SKM-1 treated with dmso at 0.1 percent for 144 hours (cell line): ENCODE measurements at regions not wholly inside any gene's neighbourhood (a gene's known extent, or its start where the extent isn't known, plus 50 kb on each side); places are given as distances from the start of the nearest gene placed in this dataset.
"Not testable (repeated sequence)": the region's sequence is repeated elsewhere in the genome, so short reads cannot be mapped to it uniquely, and the experiment has no call there.

ENCODE experiments used
- DNase-seq: peaks from one replicate; lab custom pipeline; 2025; ENCODE audit not compliant: unreplicated experiment; lab: John Stamatoyannopoulos, UW

DNA sequence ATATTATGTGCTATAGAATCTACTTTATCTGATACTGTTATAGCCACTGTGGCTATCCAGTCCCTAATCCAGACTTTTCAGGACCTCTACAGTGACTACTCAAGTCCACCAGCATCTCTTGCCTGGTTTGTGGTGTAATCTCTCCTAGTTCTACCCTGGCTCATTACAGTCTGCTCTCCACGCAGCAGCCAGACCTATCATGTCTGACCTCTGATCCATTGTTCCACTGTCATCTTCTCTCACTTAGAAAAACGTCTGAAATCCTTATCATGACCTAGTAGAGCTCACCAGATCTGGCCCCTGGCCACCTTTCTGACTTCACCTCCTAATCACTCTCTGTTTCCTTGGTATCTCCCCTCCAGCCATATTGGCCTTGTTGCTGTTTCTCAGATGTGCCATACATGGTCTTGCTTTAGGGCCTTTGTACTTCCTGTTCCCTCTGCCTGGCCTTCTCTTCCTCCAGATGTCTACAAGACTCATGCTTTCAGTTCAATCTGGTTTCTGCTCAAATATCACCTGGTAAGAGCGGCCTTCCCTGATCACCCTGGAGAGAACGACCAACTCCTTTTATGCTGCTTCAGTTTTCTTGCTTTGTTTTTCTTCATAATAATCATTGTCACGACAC lies 475.5 kb downstream of the AACS start:
- no peak for DNase-seq

DNA sequence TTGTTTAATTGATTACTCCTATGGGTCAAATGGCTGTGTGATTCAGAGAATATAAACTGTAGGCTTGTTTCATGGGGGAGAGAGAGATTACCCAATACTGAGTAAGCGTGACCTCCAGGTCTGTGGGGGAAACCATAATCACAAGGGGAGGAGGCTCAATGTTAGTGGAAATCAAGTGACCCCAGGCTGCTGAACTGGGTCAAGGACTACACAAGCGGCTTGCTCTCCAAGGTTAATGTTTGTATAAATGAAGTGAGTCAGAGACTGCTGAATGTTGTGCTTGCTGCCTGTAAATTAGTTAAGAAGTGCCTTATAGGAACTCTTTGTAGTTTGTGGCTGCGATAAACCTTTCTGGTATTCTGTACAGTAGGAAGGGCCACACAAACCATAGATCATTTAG lies 479.7 kb downstream of the AACS start:
- no peak for DNase-seq

DNA sequence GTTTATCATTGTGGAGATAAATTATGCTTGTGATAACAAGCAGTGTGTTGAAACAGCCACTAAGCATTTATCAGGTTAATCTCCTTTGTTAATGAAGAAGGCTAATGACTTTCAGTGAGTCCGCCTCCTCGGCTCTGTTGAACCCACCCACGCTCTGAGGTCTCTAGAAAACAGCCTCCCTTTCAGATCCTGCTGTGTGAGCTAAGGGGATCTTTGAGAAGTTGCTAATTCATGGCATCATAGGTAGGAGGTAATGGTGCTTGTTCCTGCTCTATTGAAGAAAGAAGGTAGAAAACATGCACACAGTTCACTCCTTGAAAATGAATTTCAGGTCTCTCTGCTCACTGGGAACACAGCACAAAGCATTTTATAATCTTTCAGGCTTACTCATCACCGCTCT lies 483.9 kb downstream of the AACS start:
- DNase-seq = no peak

DNA sequence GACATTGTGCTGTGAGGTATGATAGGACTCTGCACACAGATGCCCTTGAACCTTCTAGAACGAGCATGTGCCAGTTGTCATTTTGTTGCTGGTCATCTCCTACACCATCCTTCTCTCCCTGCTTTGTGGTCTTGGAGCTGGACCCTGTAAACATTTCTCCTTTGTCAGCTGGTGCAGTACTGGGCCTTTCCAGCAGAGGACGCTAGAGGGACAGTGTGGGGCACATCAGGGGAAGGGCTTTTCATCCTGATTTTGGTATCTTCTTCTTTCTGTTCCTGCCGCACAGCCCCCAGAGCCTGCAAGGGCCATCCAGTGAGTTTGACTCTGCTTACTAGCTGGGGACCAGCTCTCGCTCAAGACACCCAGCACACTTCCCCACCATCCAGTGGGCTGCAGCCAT lies 484.6 kb downstream of the AACS start:
- DNase-seq = no peak

GRCh38 chr12:125552295-125552694 lies 487.1 kb downstream of the AACS start:
- DNase-seq = no peak

- not testable (repeated sequence) for DNase-seq
Observed at GRCh38 chr12:125561008-125561407, 495.8 kb downstream of the AACS start.

- no peak for DNase-seq
Observed at GRCh38 chr12:125564753-125565152, 499.5 kb downstream of the AACS start.

DNA sequence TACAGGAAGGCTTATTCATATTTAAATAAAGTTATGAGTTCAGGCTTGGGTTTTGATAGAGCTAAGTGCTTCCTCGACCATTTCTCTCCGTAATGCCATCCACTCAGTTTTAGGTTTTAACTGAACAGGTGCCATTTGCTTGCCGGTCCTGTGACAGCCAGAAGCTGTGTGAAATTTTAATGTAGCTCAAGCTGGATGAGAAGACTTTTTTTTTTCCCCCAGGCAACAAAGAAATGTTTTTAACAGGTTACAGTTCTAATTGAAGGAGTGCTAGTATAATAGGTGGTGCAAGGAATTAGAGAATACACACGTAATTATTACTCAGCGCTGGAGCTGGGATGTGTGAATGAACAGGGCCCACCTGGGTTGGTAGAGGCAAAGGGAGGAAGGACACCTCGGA lies 502.3 kb downstream of the AACS start:
- DNase-seq = no peak

DNA sequence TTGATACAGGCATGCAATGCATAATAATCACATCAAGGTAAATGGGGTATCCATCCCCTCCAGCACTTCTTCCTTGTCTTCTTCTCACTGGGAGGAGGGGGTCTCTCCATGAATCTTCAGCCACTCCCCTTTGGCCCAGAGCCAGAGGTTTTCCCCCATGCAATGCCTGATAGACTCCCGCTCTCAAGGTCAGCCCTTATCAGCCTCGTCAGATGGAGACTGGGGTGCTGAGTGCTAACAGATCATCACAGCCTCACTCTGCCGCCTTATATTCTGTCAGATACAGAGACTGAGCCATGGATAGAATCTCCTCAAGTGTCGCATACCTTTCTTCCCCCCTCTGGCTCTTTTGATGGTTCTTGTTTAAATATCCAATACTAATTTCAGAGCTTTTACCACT lies 503.1 kb downstream of the AACS start:
- DNase-seq = no peak

DNA sequence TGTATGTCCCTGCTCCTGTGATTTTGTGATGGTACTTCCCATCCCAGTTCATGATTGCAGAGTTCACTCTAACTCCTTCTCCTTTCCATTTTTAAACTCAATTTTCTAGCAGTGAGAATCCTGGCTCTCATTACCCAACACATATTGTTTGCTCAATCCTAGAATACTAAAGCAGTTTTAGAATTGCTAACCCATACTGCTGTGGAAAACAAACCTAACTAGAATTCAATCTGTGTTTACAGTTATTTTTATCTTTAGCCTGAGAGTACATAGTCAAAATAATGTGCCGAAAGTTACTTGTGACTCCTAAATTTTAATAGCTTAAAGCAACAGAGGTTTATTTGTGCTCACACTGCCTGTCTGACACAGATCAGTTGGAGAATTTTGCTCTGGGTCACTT lies 508.0 kb downstream of the AACS start:
- no peak for DNase-seq

DNA sequence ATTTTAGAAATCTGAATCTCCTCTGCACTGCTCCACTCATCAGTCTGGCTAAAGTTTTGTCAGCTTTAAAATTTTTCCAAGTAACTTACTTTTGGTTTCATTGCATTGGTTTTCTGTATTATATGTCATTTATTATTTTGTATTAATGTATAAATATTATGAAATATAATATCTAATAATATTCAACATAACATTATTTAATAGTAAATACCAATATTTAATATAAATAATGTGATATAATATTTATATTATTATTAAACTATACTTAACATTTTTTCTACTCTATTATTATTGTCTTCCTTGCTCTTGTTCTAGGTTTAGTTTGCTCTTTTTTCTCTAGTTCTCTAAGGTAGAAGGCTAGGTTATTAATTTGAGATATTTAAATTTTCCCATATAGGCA lies 512.1 kb downstream of the AACS start:
- no peak for DNase-seq

- no peak for DNase-seq
Observed at GRCh38 chr12:125579916-125580315, 514.7 kb downstream of the AACS start.

DNA sequence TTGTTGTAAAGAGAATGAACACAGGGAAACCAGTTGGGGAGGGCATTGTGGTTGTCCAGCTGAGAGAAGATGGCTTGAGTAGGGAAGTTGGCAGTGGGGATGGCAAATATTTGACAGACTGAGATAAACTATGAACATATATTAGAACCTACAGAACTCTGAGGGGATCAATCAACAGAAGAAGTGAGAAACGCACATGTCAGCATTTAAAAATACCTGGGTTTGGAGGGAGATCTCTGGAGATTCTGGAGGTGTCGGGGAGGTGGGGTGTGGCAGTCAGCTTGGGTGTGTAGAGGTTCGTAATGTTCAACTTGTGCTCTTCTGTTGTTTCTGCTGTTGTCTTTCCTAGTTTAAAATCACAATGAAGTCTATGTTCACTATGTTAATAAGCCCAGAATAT lies 517.8 kb downstream of the AACS start:
- no peak for DNase-seq

DNA sequence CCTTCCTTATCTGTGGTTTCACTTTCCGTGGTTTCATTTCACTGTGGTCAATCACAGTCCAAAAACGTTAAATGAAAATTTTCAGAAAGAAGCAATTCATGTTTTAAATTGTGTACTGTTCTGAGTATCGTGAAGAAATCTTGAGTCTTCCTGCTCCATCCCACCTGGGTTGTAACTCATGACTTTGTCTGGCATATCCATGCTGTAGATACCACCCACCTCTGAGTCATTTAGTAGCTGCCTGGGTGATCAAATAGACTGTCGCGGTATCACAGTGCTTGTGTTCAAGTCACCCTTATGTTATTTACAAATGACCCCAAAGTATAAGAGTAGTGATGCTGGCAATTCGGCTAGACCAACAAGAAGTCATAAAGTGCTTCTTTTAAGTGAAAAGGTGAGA lies 521.2 kb downstream of the AACS start:
- no peak for DNase-seq

DNA sequence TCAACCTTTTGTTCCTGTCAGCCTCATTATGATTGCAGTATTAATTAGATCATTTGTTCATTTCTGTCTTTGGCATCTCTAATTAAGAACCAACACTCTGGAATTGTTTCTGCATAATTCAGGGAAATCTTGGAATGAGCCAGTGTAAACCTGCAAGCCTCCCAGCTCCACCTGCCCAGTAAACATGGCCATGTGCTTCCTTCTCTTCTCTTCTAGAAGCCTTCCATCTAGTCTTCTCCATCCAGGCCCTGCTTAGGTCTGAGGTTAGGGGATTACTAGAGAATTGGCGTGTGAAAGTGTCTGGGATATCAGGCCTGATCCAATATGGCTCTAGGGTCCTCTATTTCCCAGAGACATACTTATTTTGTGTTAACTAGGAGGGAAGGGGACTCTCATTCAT lies 528.0 kb downstream of the AACS start:
- DNase-seq = no peak

DNA sequence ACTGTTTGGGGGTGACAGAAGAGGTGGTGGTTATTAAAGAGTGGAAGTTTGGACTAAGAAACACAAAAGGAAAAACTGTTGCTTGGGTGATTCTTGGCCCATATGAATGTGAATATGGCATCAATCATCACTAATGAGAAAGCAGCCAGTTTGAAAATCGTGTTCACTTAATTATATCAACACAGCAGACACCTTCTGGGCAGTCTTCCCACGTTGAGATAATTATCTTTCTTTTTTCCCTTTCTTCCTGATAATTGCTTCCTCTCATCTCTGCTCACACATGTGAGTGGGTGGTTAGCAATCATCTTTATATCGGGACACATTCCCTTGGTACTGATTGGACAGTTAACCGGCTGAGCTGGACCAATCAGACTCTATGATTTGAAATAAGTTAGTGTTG lies 539.7 kb downstream of the AACS start:
- no peak for DNase-seq

DNA sequence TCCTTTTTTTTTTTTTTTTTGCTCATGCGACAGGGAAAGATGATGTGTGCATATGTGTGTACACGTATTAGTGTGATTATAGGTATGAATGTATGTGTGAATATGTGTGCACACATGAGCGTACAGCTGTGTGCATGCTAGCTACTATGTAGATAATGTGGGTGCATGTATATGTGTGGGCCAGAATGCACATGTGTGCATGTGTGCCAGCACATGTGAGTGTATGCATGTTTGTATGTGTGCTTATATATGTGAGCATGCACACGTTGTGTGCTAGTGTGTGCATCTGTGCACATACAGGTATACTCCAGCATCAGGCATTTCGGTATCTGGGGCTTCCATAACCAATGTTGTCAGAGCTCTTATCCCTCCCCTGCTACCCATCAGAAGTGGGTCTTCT lies 541.1 kb downstream of the AACS start:
- no peak for DNase-seq

DNA sequence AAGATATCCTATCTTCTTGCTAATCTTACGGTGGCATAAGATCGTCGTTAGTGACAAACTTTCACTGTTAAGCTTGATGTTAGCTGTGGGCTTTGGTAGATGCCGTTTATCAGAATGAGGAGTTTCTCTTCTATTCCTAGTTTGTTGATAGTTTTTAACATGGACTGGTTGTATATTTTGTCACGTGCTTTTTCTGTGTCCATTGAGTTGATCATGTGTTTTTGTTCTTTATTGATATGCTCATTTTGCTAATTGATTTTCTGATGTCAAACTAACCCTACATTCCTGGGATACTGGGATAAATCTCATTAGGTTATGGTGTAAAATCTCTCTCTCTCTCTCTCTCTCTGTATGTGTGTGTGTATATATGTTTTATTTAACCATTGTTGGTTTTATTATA lies 545.1 kb downstream of the AACS start:
- DNase-seq = no peak

GRCh38 chr12:125610971-125611370 lies 545.7 kb downstream of the AACS start:
- DNase-seq = no peak

DNA sequence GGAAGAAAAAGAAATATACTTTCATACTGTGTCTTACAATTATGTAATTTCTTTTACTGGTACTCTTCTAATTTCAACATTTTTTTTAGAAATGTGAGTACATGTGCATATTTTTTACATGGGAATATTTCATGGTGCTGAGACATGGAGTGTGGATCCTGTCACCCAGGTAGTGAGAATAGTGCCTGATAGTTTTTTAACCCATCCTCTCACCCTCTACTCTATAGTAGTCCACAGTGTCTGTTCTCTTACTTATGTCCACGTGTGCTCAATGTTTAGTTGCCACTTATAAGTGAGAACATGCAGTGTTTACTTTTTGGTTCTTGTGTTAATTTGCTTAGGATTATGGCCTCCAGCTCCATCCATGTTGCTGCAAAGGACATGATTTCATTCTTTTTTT lies 548.8 kb downstream of the AACS start:
- no peak for DNase-seq

GRCh38 chr12:125619723-125620122 lies 554.5 kb downstream of the AACS start:
- no peak for DNase-seq

DNA sequence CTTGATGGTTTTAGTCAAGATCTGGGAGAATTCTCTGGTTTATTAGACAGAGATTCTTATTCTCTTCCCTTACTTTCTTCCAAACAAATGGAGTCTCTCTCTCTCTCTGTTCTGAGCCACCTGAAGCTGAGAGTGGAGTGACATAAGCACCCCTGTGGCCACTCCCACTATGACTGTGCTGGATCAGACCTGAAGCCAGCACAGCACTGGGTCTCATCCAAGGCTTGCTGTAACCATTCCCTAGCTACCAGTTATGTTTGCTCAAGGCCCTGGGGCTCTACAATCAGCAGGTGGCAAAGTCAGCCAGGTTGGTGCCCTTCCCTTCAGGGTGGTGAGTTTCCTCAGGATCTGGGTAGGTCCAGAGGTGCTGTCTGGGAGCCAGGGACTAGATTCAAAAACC lies 568.5 kb downstream of the AACS start:
- no peak for DNase-seq

DNA sequence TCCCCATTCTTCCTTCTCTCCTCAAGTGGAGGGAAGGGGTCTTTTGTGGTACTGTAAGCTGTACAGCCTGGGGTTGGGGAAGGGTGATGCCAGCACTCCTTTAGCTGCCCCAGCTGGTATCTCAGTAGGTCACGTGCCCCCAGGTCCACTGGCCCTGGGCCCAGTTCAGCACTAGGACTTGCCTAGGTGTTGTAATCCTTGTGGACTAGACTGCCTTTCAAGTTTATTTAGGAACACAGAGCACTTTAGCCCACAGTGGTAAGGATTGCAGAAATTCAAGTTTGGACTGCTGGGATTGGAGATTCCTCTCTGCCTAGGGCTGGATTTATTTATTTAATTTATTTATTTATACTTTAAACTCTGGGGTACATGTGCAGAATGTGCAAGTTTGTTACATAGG lies 569.6 kb downstream of the AACS start:
- DNase-seq = no peak

GRCh38 chr12:125639826-125640225 lies 574.6 kb downstream of the AACS start:
- no peak for DNase-seq
